Ishikawa (cell line): ENCODE measurements at regions not wholly inside any gene's neighbourhood (a gene's known extent, or its start where the extent isn't known, plus 50 kb on each side); places are given as distances from the start of the nearest gene placed in this dataset.

ENCODE experiments used
- CEBPB ChIP-seq: IDR thresholded peaks from 2 replicates; pipeline ENCODE4 v1.6.1; 2012
- CREB1 ChIP-seq: IDR thresholded peaks from 2 replicates; pipeline ENCODE4 v1.6.1; 2012; ENCODE audit warnings: low read depth
- EGR1 ChIP-seq: IDR thresholded peaks from 2 replicates; pipeline ENCODE4 v1.6.1; 2012
- EP300 ChIP-seq: IDR thresholded peaks from 2 replicates; pipeline ENCODE4 v1.6.1; 2012; ENCODE audit warnings: borderline replicate concordance
- FOXM1 ChIP-seq: IDR thresholded peaks from 2 replicates; pipeline ENCODE4 v1.6.1; 2012; ENCODE audit warnings: low read depth, borderline replicate concordance
- MAX ChIP-seq: IDR thresholded peaks from 2 replicates; pipeline ENCODE4 v1.6.1; 2012
- NFIC ChIP-seq: IDR thresholded peaks from 2 replicates; pipeline ENCODE4 v1.6.1; 2012
- RAD21 ChIP-seq: IDR thresholded peaks from 2 replicates; pipeline ENCODE4 v1.6.1; 2012; ENCODE audit warnings: low read depth
- TAF1 ChIP-seq: IDR thresholded peaks from 2 replicates; pipeline ENCODE4 v1.6.1; 2012; ENCODE audit warnings: low read depth, mild to moderate bottlenecking
- TCF12 ChIP-seq: IDR thresholded peaks from 2 replicates; pipeline ENCODE4 v1.6.1; 2012; ENCODE audit warnings: low read depth
- TEAD4 ChIP-seq: IDR thresholded peaks from 2 replicates; pipeline ENCODE4 v1.6.1; 2012
- USF1 ChIP-seq: IDR thresholded peaks from 2 replicates; pipeline ENCODE4 v1.6.1; 2012
- YY1 ChIP-seq: IDR thresholded peaks from 2 replicates; pipeline ENCODE4 v1.6.1; 2012; ENCODE audit warnings: low read depth
- ZBTB7A ChIP-seq: IDR thresholded peaks from 2 replicates; pipeline ENCODE4 v1.6.1; 2012; ENCODE audit warnings: low read depth
- TF ChIP-seq, protein P1 (sequence below): IDR thresholded peaks from 2 replicates; pipeline ENCODE4 v1.6.1; 2012; ENCODE audit warnings: low read depth, mild to moderate bottlenecking

GRCh38 chr5:56496581-56497063 lies 263.5 kb upstream of the ANKRD55 start:
- TF ChIP-seq FOXM1 (no peak), EP300 (no peak), TAF1 (no peak), TCF12 (no peak), MAX (no peak), EGR1 (no peak), ZBTB7A (no peak), TEAD4 (no peak), RAD21 (no peak), CEBPB (no peak), YY1 (no peak), NFIC (no peak), USF1 (no peak), CREB1 (no peak)
- TF ChIP-seq, protein P1, sequence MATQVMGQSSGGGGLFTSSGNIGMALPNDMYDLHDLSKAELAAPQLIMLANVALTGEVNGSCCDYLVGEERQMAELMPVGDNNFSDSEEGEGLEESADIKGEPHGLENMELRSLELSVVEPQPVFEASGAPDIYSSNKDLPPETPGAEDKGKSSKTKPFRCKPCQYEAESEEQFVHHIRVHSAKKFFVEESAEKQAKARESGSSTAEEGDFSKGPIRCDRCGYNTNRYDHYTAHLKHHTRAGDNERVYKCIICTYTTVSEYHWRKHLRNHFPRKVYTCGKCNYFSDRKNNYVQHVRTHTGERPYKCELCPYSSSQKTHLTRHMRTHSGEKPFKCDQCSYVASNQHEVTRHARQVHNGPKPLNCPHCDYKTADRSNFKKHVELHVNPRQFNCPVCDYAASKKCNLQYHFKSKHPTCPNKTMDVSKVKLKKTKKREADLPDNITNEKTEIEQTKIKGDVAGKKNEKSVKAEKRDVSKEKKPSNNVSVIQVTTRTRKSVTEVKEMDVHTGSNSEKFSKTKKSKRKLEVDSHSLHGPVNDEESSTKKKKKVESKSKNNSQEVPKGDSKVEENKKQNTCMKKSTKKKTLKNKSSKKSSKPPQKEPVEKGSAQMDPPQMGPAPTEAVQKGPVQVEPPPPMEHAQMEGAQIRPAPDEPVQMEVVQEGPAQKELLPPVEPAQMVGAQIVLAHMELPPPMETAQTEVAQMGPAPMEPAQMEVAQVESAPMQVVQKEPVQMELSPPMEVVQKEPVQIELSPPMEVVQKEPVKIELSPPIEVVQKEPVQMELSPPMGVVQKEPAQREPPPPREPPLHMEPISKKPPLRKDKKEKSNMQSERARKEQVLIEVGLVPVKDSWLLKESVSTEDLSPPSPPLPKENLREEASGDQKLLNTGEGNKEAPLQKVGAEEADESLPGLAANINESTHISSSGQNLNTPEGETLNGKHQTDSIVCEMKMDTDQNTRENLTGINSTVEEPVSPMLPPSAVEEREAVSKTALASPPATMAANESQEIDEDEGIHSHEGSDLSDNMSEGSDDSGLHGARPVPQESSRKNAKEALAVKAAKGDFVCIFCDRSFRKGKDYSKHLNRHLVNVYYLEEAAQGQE: no peak

- TF ChIP-seq CEBPB (no peak), FOXM1 (no peak), MAX (no peak), TCF12 (no peak), ZBTB7A (no peak), NFIC (no peak), TAF1 (no peak), USF1 (no peak), CREB1 (no peak)
- TF ChIP-seq, protein P1: no peak
These were observed 261.2 kb upstream of the ANKRD55 start for GRCh38 chr5:56494300-56494731.

DNA sequence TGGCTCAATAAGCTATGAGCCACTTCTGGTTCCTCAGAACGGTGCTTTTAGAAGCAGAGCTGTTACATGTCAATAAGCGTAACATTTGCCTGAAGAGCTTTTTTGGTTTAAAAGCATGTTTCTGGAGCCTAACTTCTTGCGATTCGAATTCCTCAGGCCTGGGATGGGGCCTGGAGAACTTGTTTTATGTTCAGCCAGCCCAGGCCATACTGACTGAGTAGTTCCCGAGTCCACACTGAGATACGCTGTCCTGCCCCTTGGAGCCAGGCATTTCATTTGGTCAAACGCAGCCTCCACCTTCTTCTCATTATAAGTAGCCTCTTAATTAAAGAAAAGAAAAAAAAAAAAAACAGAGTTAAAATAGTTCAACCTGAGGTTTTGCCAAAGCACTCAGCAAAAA lies 260.6 kb upstream of the ANKRD55 start:
- TF ChIP-seq YY1 (no peak), NFIC (no peak), ZBTB7A (no peak), CEBPB (no peak), EP300 (no peak)

DNA sequence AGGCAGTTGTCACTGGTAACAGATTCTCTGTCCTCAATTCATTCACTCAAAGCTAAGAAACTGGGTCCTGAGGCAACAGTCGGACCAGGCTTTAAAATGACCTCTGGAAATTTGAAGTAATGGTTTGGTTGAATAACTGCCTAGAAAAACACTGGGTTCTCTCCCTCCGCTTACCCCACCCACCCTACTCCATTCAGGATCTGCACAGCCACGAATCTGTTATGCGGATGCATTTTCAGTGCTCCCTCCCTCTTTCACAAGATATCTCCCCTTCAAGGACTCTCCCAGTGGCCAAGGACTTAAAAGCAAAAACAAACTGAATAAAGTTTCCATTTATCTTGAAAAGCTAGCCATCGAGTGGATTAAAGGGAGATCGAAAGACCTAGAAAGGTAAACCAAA lies 260.2 kb upstream of the ANKRD55 start:
- TF ChIP-seq CREB1: no peak
- TF ChIP-seq TCF12: no peak
- TF ChIP-seq TEAD4: no peak
- TF ChIP-seq, protein P1: no peak
- no peak for TF ChIP-seq CEBPB
- TF ChIP-seq YY1: no peak
- no peak for TF ChIP-seq EGR1

DNA sequence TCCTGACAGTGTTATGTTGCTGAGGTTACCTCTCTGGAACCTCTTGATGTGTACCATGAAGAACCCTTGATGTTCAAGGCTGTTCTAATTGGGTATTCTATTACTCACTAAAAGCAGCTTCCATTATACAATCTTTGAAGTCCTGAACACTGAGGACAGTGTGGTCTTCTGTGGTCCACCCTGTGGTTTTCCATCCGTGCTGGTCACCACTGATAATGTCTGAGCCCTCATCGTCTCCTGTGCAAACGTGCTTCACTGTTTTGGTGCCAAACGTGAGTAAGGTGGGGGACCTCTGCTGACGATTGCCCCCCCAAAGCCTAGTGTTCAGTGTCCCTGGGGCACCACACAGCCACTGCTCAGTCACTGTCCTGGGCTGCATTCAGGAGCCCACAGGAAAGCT lies 259.7 kb upstream of the ANKRD55 start:
- TF ChIP-seq CREB1 (no peak), EGR1 (no peak), ZBTB7A (no peak), TAF1 (no peak), MAX (no peak), USF1 (no peak), NFIC (no peak), FOXM1 (no peak), YY1 (no peak), TCF12 (no peak), CEBPB (no peak), RAD21 (no peak)
- TF ChIP-seq, protein P1: no peak
